Neural progenitor cell (in vitro differentiated cells): ENCODE measurements at regions not wholly inside any gene's neighbourhood (a gene's known extent, or its start where the extent isn't known, plus 50 kb on each side); places are given as distances from the start of the nearest gene placed in this dataset.
"Not testable (repeated sequence)": the region's sequence is repeated elsewhere in the genome, so short reads cannot be mapped to it uniquely, and the experiment has no call there.

ENCODE experiments used
- CTCF ChIP-seq: fragments of 200-600 bp; sonication (generic); IDR thresholded peaks from 2 replicates; pipeline ENCODE4 v1.5.1; 2017; ENCODE audit warnings: antibody characterized with exemption, mild to moderate bottlenecking
- EZH2 ChIP-seq: fragments of 200-600 bp; sonication (generic); IDR thresholded peaks from 2 replicates; pipeline ENCODE4 v1.6.1; 2017; ENCODE audit warnings: antibody characterized with exemption, mild to moderate bottlenecking, moderate library complexity

- TF ChIP-seq CTCF, EZH2: not testable (repeated sequence)
These were observed 112.7 kb upstream of the AHI1 start for GRCh38 chr6:135610192-135610591.
